AG09319 (cell line): ENCODE measurements at regions not wholly inside any gene's neighbourhood (a gene's known extent, or its start where the extent isn't known, plus 50 kb on each side); places are given as distances from the start of the nearest gene placed in this dataset.

Experiments
- DNase-seq: peaks from one replicate; pipeline ENCODE4 v3.0.0-alpha.2; 2010; ENCODE audit warnings: low read depth; ENCODE audit errors: extremely low read depth
- CTCF ChIP-seq: IDR thresholded peaks from 2 replicates; pipeline ENCODE4 v1.5.1; 2011; ENCODE audit warnings: low read depth, mild to moderate bottlenecking, inconsistent platforms, low read length, moderate library complexity

GRCh38 chr2:226411727-226412360 is 387.8 kb downstream of the IRS1 start:
- no peak for DNase-seq
- TF ChIP-seq CTCF = no peak

GRCh38 chr2:226411205-226411604 is 388.4 kb downstream of the IRS1 start:
- DNase-seq = no peak
- TF ChIP-seq CTCF = no peak

GRCh38 chr2:226410247-226410835 is 389.3 kb downstream of the IRS1 start:
- no peak for DNase-seq
- TF ChIP-seq CTCF = no peak

- no peak for TF ChIP-seq CTCF
- DNase-seq = no peak
These were observed 390.5 kb downstream of the IRS1 start for GRCh38 chr2:226409134-226409533.

GRCh38 chr2:226408141-226408540 is 391.5 kb downstream of the IRS1 start:
- TF ChIP-seq CTCF = no peak
- no peak for DNase-seq

- no peak for DNase-seq
- no peak for TF ChIP-seq CTCF
These were observed 392.5 kb downstream of the IRS1 start for GRCh38 chr2:226407135-226407534.

- no peak for DNase-seq
- no peak for TF ChIP-seq CTCF
These were observed 394.2 kb downstream of the IRS1 start for GRCh38 chr2:226405465-226405864.
